ENCODE measurements at regions not wholly inside any gene's neighbourhood (a gene's known extent, or its start where the extent isn't known, plus 50 kb on each side); places are given as distances from the start of the nearest gene placed in this dataset.

- TF ChIP-seq EZH2 (IDR thresholded peaks at IDR 0.05; ENCODE audit: insufficient read depth, poor library complexity, severe bottlenecking) (no peak), EZH2phosphoT487 (IDR thresholded peaks at IDR 0.05; ENCODE audit: insufficient read depth, low read depth) (no peak)
Observed at GRCh38 chr10:130615457-130615856, 479.3 kb downstream of the GLRX3 start.

Data from GM23248 (cell line).